ENCODE measurements at regions not wholly inside any gene's neighbourhood (a gene's known extent, or its start where the extent isn't known, plus 50 kb on each side); places are given as distances from the start of the nearest gene placed in this dataset.

- DNase-seq (ENCODE audit: low read depth in 2 of 2) = no peak
- H2AFZ ChIP-seq (ENCODE audit: low read length) = no peak overlapping the region
- no peaks in the 10 kb centered on the region for H3K27me3 ChIP-seq (ENCODE audit: control insufficient read depth, insufficient read depth, low read length)
- H3K9me3 ChIP-seq (ENCODE audit: control insufficient read depth, insufficient read depth, low read depth, low read length) = no peaks in the 10 kb centered on the region
- no peak overlapping the region for H3K27ac ChIP-seq (ENCODE audit: insufficient read depth, low read length)
- H3K4me1 ChIP-seq (ENCODE audit: control insufficient read depth, extremely low read depth, insufficient read depth, low read length) = no peaks in the 10 kb centered on the region
- H3K4me2 ChIP-seq (ENCODE audit: extremely low read depth, insufficient read depth, low read length) = no peak overlapping the region
- TF ChIP-seq EZH2 (IDR thresholded peaks at IDR 0.05; ENCODE audit: low read length, missing control alignments) (no peak), CTCF (conservative IDR thresholded peaks at IDR 0.05 in 1 of 2, IDR thresholded peaks at IDR 0.05 in 1 of 2; ENCODE audit: low read depth in 1 of 2, low read length in 2 of 2) (no peak)
- H3K36me3 ChIP-seq (ENCODE audit: control insufficient read depth, insufficient read depth, low read length) = no peaks in the 10 kb centered on the region
- H3K9ac ChIP-seq (ENCODE audit: insufficient read depth, low read length) = no peak overlapping the region
- H4K20me1 ChIP-seq (ENCODE audit: control insufficient read depth, extremely low read depth, insufficient read depth, low read length) = no peaks in the 10 kb centered on the region
- H3K4me3 ChIP-seq (replicated peaks in 1 of 4; ENCODE audit: control extremely low read depth in 1 of 4, insufficient read depth in 1 of 4, low read depth in 3 of 4, low read length in 4 of 4) = no peak overlapping the region
- no peaks in the 10 kb centered on the region for H3K79me2 ChIP-seq (ENCODE audit: control insufficient read depth, insufficient read depth, low read length)
These were observed 173.1 kb upstream of the EPHA7 start for GRCh38 chr6:93592417-93592816.

DNA sequence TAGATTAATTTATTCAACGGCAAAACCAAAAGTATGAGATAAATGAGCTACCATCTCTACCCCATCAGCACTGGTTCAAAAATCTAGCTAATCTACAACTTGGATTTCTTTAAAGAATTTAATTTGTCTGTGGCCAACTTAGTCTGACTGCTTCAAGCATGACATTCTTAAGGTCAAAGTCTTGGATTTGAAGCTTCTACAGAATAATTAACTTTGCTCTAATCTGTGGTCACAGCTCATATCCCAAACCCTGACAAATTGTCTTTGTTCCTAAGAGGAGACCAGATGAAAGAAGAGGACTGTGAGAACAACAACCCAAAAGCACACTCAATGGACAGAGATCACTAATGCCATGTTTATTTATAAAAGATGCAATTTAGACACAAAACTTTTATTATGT lies 166.9 kb upstream of the EPHA7 start:
- Histone ChIP-seq H3K4me2 (ENCODE audit: extremely low read depth, insufficient read depth, low read length) (no peak overlapping the region), H3K27me3 (ENCODE audit: control insufficient read depth, insufficient read depth, low read length) (no peaks in the 10 kb centered on the region), H3K36me3 (ENCODE audit: control insufficient read depth, insufficient read depth, low read length) (no peaks in the 10 kb centered on the region), H3K9ac (ENCODE audit: insufficient read depth, low read length) (no peak overlapping the region), H3K4me1 (ENCODE audit: control insufficient read depth, extremely low read depth, insufficient read depth, low read length) (no peaks in the 10 kb centered on the region), H3K4me3 (replicated peaks in 1 of 4; ENCODE audit: control extremely low read depth in 1 of 4, insufficient read depth in 1 of 4, low read depth in 3 of 4, low read length in 4 of 4) (no peak overlapping the region), H4K20me1 (ENCODE audit: control insufficient read depth, extremely low read depth, insufficient read depth, low read length) (no peaks in the 10 kb centered on the region), H2AFZ (ENCODE audit: low read length) (no peak overlapping the region), H3K9me3 (ENCODE audit: control insufficient read depth, insufficient read depth, low read depth, low read length) (no peaks in the 10 kb centered on the region), H3K79me2 (ENCODE audit: control insufficient read depth, insufficient read depth, low read length) (no peaks in the 10 kb centered on the region), H3K27ac (ENCODE audit: insufficient read depth, low read length) (no peak overlapping the region)
- DNase-seq (ENCODE audit: low read depth in 2 of 2) = no peak
- TF ChIP-seq EZH2 (IDR thresholded peaks at IDR 0.05; ENCODE audit: low read length, missing control alignments) = no peak
- TF ChIP-seq CTCF (conservative IDR thresholded peaks at IDR 0.05 in 1 of 2, IDR thresholded peaks at IDR 0.05 in 1 of 2; ENCODE audit: low read depth in 1 of 2, low read length in 2 of 2) = no peak

- TF ChIP-seq CTCF (conservative IDR thresholded peaks at IDR 0.05 in 1 of 2, IDR thresholded peaks at IDR 0.05 in 1 of 2; ENCODE audit: low read depth in 1 of 2, low read length in 2 of 2) = no peak
- TF ChIP-seq EZH2 (IDR thresholded peaks at IDR 0.05; ENCODE audit: low read length, missing control alignments) = no peak
- no peaks in the 10 kb centered on the region for H3K9me3 ChIP-seq (ENCODE audit: control insufficient read depth, insufficient read depth, low read depth, low read length)
These were observed 164.9 kb upstream of the EPHA7 start for GRCh38 chr6:93584300-93584699.

More at GRCh38 chr6:93584300-93584699, 164.9 kb upstream of the EPHA7 start:
- no peaks in the 10 kb centered on the region for H3K27me3 ChIP-seq (ENCODE audit: control insufficient read depth, insufficient read depth, low read length)
- H3K36me3 ChIP-seq (ENCODE audit: control insufficient read depth, insufficient read depth, low read length) = no peaks in the 10 kb centered on the region
- H4K20me1 ChIP-seq (ENCODE audit: control insufficient read depth, extremely low read depth, insufficient read depth, low read length) = no peaks in the 10 kb centered on the region
- DNase-seq (ENCODE audit: low read depth in 2 of 2) = no peak
- no peak overlapping the region for H3K4me3 ChIP-seq (replicated peaks in 1 of 4; ENCODE audit: control extremely low read depth in 1 of 4, insufficient read depth in 1 of 4, low read depth in 3 of 4, low read length in 4 of 4)
- H3K79me2 ChIP-seq (ENCODE audit: control insufficient read depth, insufficient read depth, low read length) = no peaks in the 10 kb centered on the region
- H2AFZ ChIP-seq (ENCODE audit: low read length) = no peak overlapping the region
- no peak overlapping the region for H3K9ac ChIP-seq (ENCODE audit: insufficient read depth, low read length)
- no peak overlapping the region for H3K4me2 ChIP-seq (ENCODE audit: extremely low read depth, insufficient read depth, low read length)
- no peaks in the 10 kb centered on the region for H3K4me1 ChIP-seq (ENCODE audit: control insufficient read depth, extremely low read depth, insufficient read depth, low read length)
- no peak overlapping the region for H3K27ac ChIP-seq (ENCODE audit: insufficient read depth, low read length)
